Bone marrow (tissue), 2 donors: ENCODE measurements at regions not wholly inside any gene's neighbourhood (a gene's known extent, or its start where the extent isn't known, plus 50 kb on each side); places are given as distances from the start of the nearest gene placed in this dataset.

Experiments used
- DNase-seq, 2 donors: peaks; one replicate each; lab custom pipeline; 2025; lab: John Stamatoyannopoulos, UW

GRCh38 chr1:208513799-208514198 is 269.6 kb upstream of the PLXNA2 start:
- no peak for DNase-seq

- DNase-seq: no peak
Observed at GRCh38 chr1:208515129-208515528, 270.9 kb upstream of the PLXNA2 start.

- DNase-seq: no peak
Observed at GRCh38 chr1:208516780-208517179, 272.6 kb upstream of the PLXNA2 start.

GRCh38 chr1:208520438-208521099 is 276.4 kb upstream of the PLXNA2 start:
- no peak for DNase-seq

GRCh38 chr1:208521534-208521933 is 277.4 kb upstream of the PLXNA2 start:
- no peak for DNase-seq

GRCh38 chr1:208523007-208523406 is 278.8 kb upstream of the PLXNA2 start:
- DNase-seq: no peak

GRCh38 chr1:208524376-208524775 is 280.2 kb upstream of the PLXNA2 start:
- no peak for DNase-seq

- no peak for DNase-seq
Observed at GRCh38 chr1:208524925-208525324, 280.7 kb upstream of the PLXNA2 start.

- no peak for DNase-seq
Observed at GRCh38 chr1:208525417-208525816, 281.2 kb upstream of the PLXNA2 start.

GRCh38 chr1:208526613-208527125 is 282.5 kb upstream of the PLXNA2 start:
- no peak for DNase-seq

- no peak for DNase-seq
Observed at GRCh38 chr1:208527156-208527555, 283.0 kb upstream of the PLXNA2 start.

GRCh38 chr1:208528578-208529240 is 284.5 kb upstream of the PLXNA2 start:
- no peak for DNase-seq

- DNase-seq: no peak
Observed at GRCh38 chr1:208531003-208531750, 287.0 kb upstream of the PLXNA2 start.

- no peak for DNase-seq
Observed at GRCh38 chr1:208533746-208534598, 289.8 kb upstream of the PLXNA2 start.

- DNase-seq: no peak
Observed at GRCh38 chr1:208534599-208534897, 290.4 kb upstream of the PLXNA2 start.

GRCh38 chr1:208534979-208535378 is 290.8 kb upstream of the PLXNA2 start:
- no peak for DNase-seq

GRCh38 chr1:208535511-208535910 is 291.3 kb upstream of the PLXNA2 start:
- no peak for DNase-seq

- no peak for DNase-seq
Observed at GRCh38 chr1:208536212-208536611, 292.0 kb upstream of the PLXNA2 start.

- no peak for DNase-seq
Observed at GRCh38 chr1:208537198-208537597, 293.0 kb upstream of the PLXNA2 start.

GRCh38 chr1:208538078-208538477 is 293.9 kb upstream of the PLXNA2 start:
- DNase-seq: no peak

- DNase-seq: no peak
Observed at GRCh38 chr1:208538587-208538986, 294.4 kb upstream of the PLXNA2 start.

- DNase-seq: no peak
Observed at GRCh38 chr1:208540724-208541123, 296.5 kb upstream of the PLXNA2 start.
